Skeletal muscle satellite cell (primary cell): ENCODE measurements at regions not wholly inside any gene's neighbourhood (a gene's known extent, or its start where the extent isn't known, plus 50 kb on each side); places are given as distances from the start of the nearest gene placed in this dataset.
"Not testable (repeated sequence)": the region's sequence is repeated elsewhere in the genome, so short reads cannot be mapped to it uniquely, and the experiment has no call there.

Experiments
- H3K27me3 ChIP-seq: 2 replicates; pipeline ENCODE4 v1.7.0; 2013; ENCODE audit warnings: low read length; ENCODE audit not compliant: control insufficient read depth, insufficient read depth
- H3K36me3 ChIP-seq: 2 replicates; pipeline ENCODE4 v1.7.0; 2013; ENCODE audit warnings: mild to moderate bottlenecking, control low read depth, low read length; ENCODE audit not compliant: insufficient read depth
- H3K4me1 ChIP-seq: 2 replicates; pipeline ENCODE4 v1.7.0; 2013; ENCODE audit warnings: low read length; ENCODE audit not compliant: control insufficient read depth, insufficient read depth
- H3K4me2 ChIP-seq: 2 replicates; pipeline ENCODE4 v1.7.0; 2013; ENCODE audit warnings: mild to moderate bottlenecking, low read length
- H3K4me3 ChIP-seq: 2 replicates; pipeline ENCODE4 v1.7.0; 2013; ENCODE audit warnings: low read length
- H3K9ac ChIP-seq: 2 replicates; pipeline ENCODE4 v1.7.0; 2013; ENCODE audit warnings: mild to moderate bottlenecking, low read depth, low read length, moderate library complexity
- H3K9me3 ChIP-seq: replicated peaks from 2 replicates; pipeline ENCODE4 v1.7.0; 2013; ENCODE audit warnings: mild to moderate bottlenecking, control low read depth, low read length

GRCh38 chr6:51206686-51207085 is 388.0 kb downstream of the TFAP2B start:
- H3K27me3 ChIP-seq, H3K4me2 ChIP-seq, H3K4me1 ChIP-seq, H3K9ac ChIP-seq, H3K4me3 ChIP-seq, H3K9me3 ChIP-seq, H3K36me3 ChIP-seq: not testable (repeated sequence)

GRCh38 chr6:51209651-51210050 is 391.0 kb downstream of the TFAP2B start:
- Histone ChIP-seq H3K4me3 (no peak overlapping the region), H3K4me1 (no peaks in the 10 kb centered on the region), H3K4me2 (no peak overlapping the region), H3K9ac (no peak overlapping the region), H3K9me3 (no peaks in the 10 kb centered on the region), H3K27me3 (no peaks in the 10 kb centered on the region), H3K36me3 (no peaks in the 10 kb centered on the region)

- Histone ChIP-seq H3K4me3 (no peak overlapping the region), H3K36me3 (no peaks in the 10 kb centered on the region), H3K4me1 (no peaks in the 10 kb centered on the region), H3K4me2 (no peak overlapping the region), H3K9ac (no peak overlapping the region), H3K9me3 (no peaks in the 10 kb centered on the region), H3K27me3 (no peaks in the 10 kb centered on the region)
Measured at GRCh38 chr6:51213811-51214210, 395.1 kb downstream of the TFAP2B start.

GRCh38 chr6:51214442-51214841 is 395.8 kb downstream of the TFAP2B start:
- Histone ChIP-seq H3K4me3 (no peak overlapping the region), H3K4me2 (no peak overlapping the region), H3K27me3 (no peaks in the 10 kb centered on the region), H3K9ac (no peak overlapping the region), H3K9me3 (no peaks in the 10 kb centered on the region), H3K36me3 (no peaks in the 10 kb centered on the region), H3K4me1 (no peaks in the 10 kb centered on the region)

GRCh38 chr6:51218181-51218580 is 399.5 kb downstream of the TFAP2B start:
- no peaks in the 10 kb centered on the region for H3K9me3 ChIP-seq
- H3K9ac ChIP-seq: no peak overlapping the region
- no peak overlapping the region for H3K4me3 ChIP-seq
- no peaks in the 10 kb centered on the region for H3K27me3 ChIP-seq
- no peak overlapping the region for H3K4me2 ChIP-seq
- H3K4me1 ChIP-seq: no peaks in the 10 kb centered on the region
- H3K36me3 ChIP-seq: no peaks in the 10 kb centered on the region

- H3K4me2 ChIP-seq, H3K9me3 ChIP-seq, H3K4me3 ChIP-seq: not testable (repeated sequence)
Measured at GRCh38 chr6:51224580-51225240, 406.0 kb downstream of the TFAP2B start.

GRCh38 chr6:51241376-51241775 is 422.7 kb downstream of the TFAP2B start:
- Histone ChIP-seq H3K27me3 (no peaks in the 10 kb centered on the region), H3K4me3 (no peak overlapping the region), H3K9me3 (no peaks in the 10 kb centered on the region), H3K4me2 (no peak overlapping the region), H3K4me1 (no peaks in the 10 kb centered on the region), H3K9ac (no peak overlapping the region), H3K36me3 (no peaks in the 10 kb centered on the region)

More at GRCh38 chr6:51224580-51225240, 406.0 kb downstream of the TFAP2B start:
- H3K4me1 ChIP-seq, H3K36me3 ChIP-seq, H3K9ac ChIP-seq, H3K27me3 ChIP-seq: not testable (repeated sequence)

GRCh38 chr6:51249798-51250197 is 431.1 kb downstream of the TFAP2B start:
- H3K4me2 ChIP-seq: no peak overlapping the region
- no peaks in the 10 kb centered on the region for H3K4me1 ChIP-seq
- H3K9ac ChIP-seq: no peak overlapping the region
- no peaks in the 10 kb centered on the region for H3K36me3 ChIP-seq
- H3K27me3 ChIP-seq: no peaks in the 10 kb centered on the region
- no peaks in the 10 kb centered on the region for H3K9me3 ChIP-seq
- H3K4me3 ChIP-seq: no peak overlapping the region

- H3K27me3 ChIP-seq: no peaks in the 10 kb centered on the region
- no peak overlapping the region for H3K9ac ChIP-seq
- H3K36me3 ChIP-seq: no peaks in the 10 kb centered on the region
- no peak overlapping the region for H3K4me3 ChIP-seq
- H3K9me3 ChIP-seq: no peaks in the 10 kb centered on the region
- H3K4me2 ChIP-seq: no peak overlapping the region
- H3K4me1 ChIP-seq: no peaks in the 10 kb centered on the region
Measured at GRCh38 chr6:51250317-51250716, 431.6 kb downstream of the TFAP2B start.

GRCh38 chr6:51257938-51258337 is 439.3 kb downstream of the TFAP2B start:
- Histone ChIP-seq H3K36me3 (no peaks in the 10 kb centered on the region), H3K9ac (no peak overlapping the region), H3K4me2 (no peak overlapping the region)

GRCh38 chr6:51260003-51260402 is 441.3 kb downstream of the TFAP2B start:
- H3K9me3 ChIP-seq: no peaks in the 10 kb centered on the region

More at GRCh38 chr6:51257938-51258337, 439.3 kb downstream of the TFAP2B start:
- Histone ChIP-seq H3K4me3 (no peak overlapping the region), H3K27me3 (no peaks in the 10 kb centered on the region), H3K4me1 (no peaks in the 10 kb centered on the region), H3K9me3 (no peaks in the 10 kb centered on the region)

GRCh38 chr6:51261691-51262090 is 443.0 kb downstream of the TFAP2B start:
- H3K36me3 ChIP-seq: no peaks in the 10 kb centered on the region
- H3K4me3 ChIP-seq: no peak overlapping the region
- H3K4me1 ChIP-seq: no peaks in the 10 kb centered on the region
- H3K4me2 ChIP-seq: no peak overlapping the region
- H3K9ac ChIP-seq: no peak overlapping the region
- H3K27me3 ChIP-seq: no peaks in the 10 kb centered on the region
- H3K9me3 ChIP-seq: no peaks in the 10 kb centered on the region

More at GRCh38 chr6:51260003-51260402, 441.3 kb downstream of the TFAP2B start:
- Histone ChIP-seq H3K27me3 (no peaks in the 10 kb centered on the region), H3K36me3 (no peaks in the 10 kb centered on the region), H3K4me3 (no peak overlapping the region), H3K9ac (no peak overlapping the region), H3K4me1 (no peaks in the 10 kb centered on the region), H3K4me2 (no peak overlapping the region)
